H1 (cell line): ENCODE measurements at regions not wholly inside any gene's neighbourhood (a gene's known extent, or its start where the extent isn't known, plus 50 kb on each side); places are given as distances from the start of the nearest gene placed in this dataset.

ENCODE experiments used
- CTCF ChIA-PET: fragments of 300-600 bp; sonication (Branson Sonifier 250); formaldehyde crosslinking; loops from one replicate; lab custom pipeline; 2021; ENCODE audit not compliant: partially characterized antibody; lab: Charles Lee
- POLR2A ChIA-PET: fragments of 300-600 bp; sonication (Branson Sonifier 250); formaldehyde crosslinking; loops from one replicate; lab custom pipeline; 2021; ENCODE audit warnings: inconsistent platforms; ENCODE audit not compliant: partially characterized antibody; lab: Charles Lee
- DNase-seq, 2 experiments: peaks; one replicate each; pipeline versions ENCODE4 v3.0.0 to v3.0.0-alpha.2; 2010 to 2022; ENCODE audit warnings: low spot score in 2 of 2, low read depth in 1 of 2, mixed read lengths in 1 of 2
- FAIRE-seq: peaks from 2 replicates; lab custom pipeline; 2011; peaks lifted over from hg19 to GRCh38; lab: Jason Lieb, UNC
- H2AFZ ChIP-seq: 2 replicates; pipeline ENCODE4 v1.8.1; 2012; ENCODE audit warnings: low read length, inconsistent platforms
- H2AK5ac ChIP-seq: 2 replicates; pipeline ENCODE4 v1.6.1; 2013; ENCODE audit warnings: low read depth, low read length
- H2BK120ac ChIP-seq: replicated peaks from 2 replicates; pipeline ENCODE3; 2013; ENCODE audit warnings: low read depth, low read length, inconsistent platforms
- H2BK12ac ChIP-seq: 2 replicates; pipeline ENCODE4 v1.6.1; 2013; ENCODE audit warnings: low read depth, low read length
- H2BK15ac ChIP-seq: 2 replicates; pipeline ENCODE4 v1.6.1; 2013; ENCODE audit warnings: low read length
- H2BK20ac ChIP-seq: 2 replicates; pipeline ENCODE4 v1.6.1; 2013; ENCODE audit warnings: low read length
- H2BK5ac ChIP-seq: 2 replicates; pipeline ENCODE4 v1.6.1; 2013; ENCODE audit warnings: low read depth, low read length
- H3K14ac ChIP-seq: 2 replicates; pipeline ENCODE4 v1.6.1; 2013; ENCODE audit warnings: inconsistent platforms; ENCODE audit not compliant: insufficient read length
- H3K18ac ChIP-seq: 2 replicates; pipeline ENCODE4 v1.6.1; 2013; ENCODE audit warnings: low read length; ENCODE audit errors: extremely low read depth
- H3K23ac ChIP-seq: 2 replicates; pipeline ENCODE4 v1.6.1; 2013; ENCODE audit warnings: inconsistent platforms; ENCODE audit not compliant: insufficient read length
- H3K23me2 ChIP-seq: 2 replicates; pipeline ENCODE4 v1.6.1; 2013; ENCODE audit warnings: low read depth, low read length
- H3K27ac ChIP-seq: 2 replicates; pipeline ENCODE4 v1.6.1; 2011; ENCODE audit warnings: low read depth, low read length, inconsistent platforms
- H3K27me3 ChIP-seq, 4 experiments: replicated peaks in 1 of 4; 1 replicate in 1 of 4; 2 replicates in 3 of 4; pipeline versions ENCODE4 v1.6.1 to v1.8.1; 2011 to 2013; ENCODE audit warnings: low read length in 3 of 4, mild to moderate bottlenecking in 3 of 4, inconsistent platforms in 2 of 4, mixed read lengths in 2 of 4, moderate library complexity in 1 of 4; ENCODE audit not compliant: control insufficient read depth in 3 of 4, insufficient read depth in 3 of 4; ENCODE audit errors: extremely low read depth in 1 of 4
- H3K36me3 ChIP-seq, 4 experiments: 2 replicates each; pipeline versions ENCODE4 v1.6.1 to v1.8.1; 2011 to 2013; ENCODE audit warnings: mild to moderate bottlenecking in 4 of 4, low read length in 3 of 4, moderate library complexity in 2 of 4, control low read depth in 1 of 4, inconsistent platforms in 1 of 4; ENCODE audit not compliant: insufficient read depth in 4 of 4, control insufficient read depth in 2 of 4
- H3K4ac ChIP-seq: replicated peaks from 2 replicates; pipeline ENCODE3; 2013; ENCODE audit warnings: low read length, low read depth, mixed read lengths, inconsistent platforms; ENCODE audit not compliant: insufficient read length
- H3K4me1 ChIP-seq, 4 experiments: replicated peaks in 1 of 4; 1 replicate in 1 of 4; 2 replicates in 3 of 4; pipeline versions ENCODE4 v1.6.1 to v1.8.1; 2011 to 2013; ENCODE audit warnings: low read length in 3 of 4, inconsistent platforms in 2 of 4, mixed read lengths in 1 of 4; ENCODE audit not compliant: insufficient read depth in 4 of 4, control insufficient read depth in 3 of 4
- H3K4me2 ChIP-seq, 2 experiments: 2 replicates each; pipeline versions ENCODE4 v1.6.1 to v1.8.1; 2011 to 2013; ENCODE audit warnings: low read depth in 2 of 2, low read length in 2 of 2, control low read depth in 1 of 2, inconsistent platforms in 1 of 2, mild to moderate bottlenecking in 1 of 2; ENCODE audit not compliant: insufficient read depth in 1 of 2
- H3K4me3 ChIP-seq, 4 experiments: fragments of 200-600, 300-600 bp in 1 of 4; sonication (generic), shearing (Covaris generic), sonication (Bioruptor Twin) in 1 of 4; 2 replicates each; pipeline versions ENCODE4 v1.5.1 to v1.8.1; 2011 to 2016; ENCODE audit warnings: low read length in 4 of 4, low read depth in 3 of 4, control low read depth in 2 of 4, inconsistent platforms in 2 of 4, mild to moderate bottlenecking in 2 of 4, mixed read lengths in 1 of 4, moderate library complexity in 1 of 4; ENCODE audit not compliant: insufficient read depth in 2 of 4; ENCODE audit errors: extremely low read depth in 1 of 4
- H3K56ac ChIP-seq: replicated peaks from 2 replicates; pipeline ENCODE3; 2013; ENCODE audit warnings: low read depth, mild to moderate bottlenecking, mixed read lengths, low read length, inconsistent platforms; ENCODE audit not compliant: insufficient read length
- H3K79me1 ChIP-seq: 2 replicates; pipeline ENCODE4 v1.6.1; 2013; ENCODE audit warnings: low read depth, low read length, control low read depth
- H3K79me2 ChIP-seq, 2 experiments: 2 replicates each; pipeline versions ENCODE4 v1.6.1 to v1.8.1; 2012 to 2013; ENCODE audit warnings: low read length in 2 of 2, mild to moderate bottlenecking in 2 of 2, inconsistent platforms in 1 of 2; ENCODE audit not compliant: insufficient read depth in 2 of 2, control insufficient read depth in 1 of 2
- H3K9ac ChIP-seq, 4 experiments: replicated peaks in 1 of 4; 1 replicate in 1 of 4; 2 replicates in 3 of 4; pipeline versions ENCODE4 v1.6.1 to v1.8.1; 2011 to 2013; ENCODE audit warnings: low read depth in 3 of 4, low read length in 3 of 4, control low read depth in 2 of 4, mild to moderate bottlenecking in 2 of 4, moderate library complexity in 2 of 4, inconsistent platforms in 1 of 4; ENCODE audit errors: extremely low read depth in 1 of 4
- H3K9me3 ChIP-seq, 2 experiments: 2 replicates each; pipeline versions ENCODE4 v1.6.1 to v1.8.1; 2012 to 2013; ENCODE audit warnings: mild to moderate bottlenecking in 2 of 2, moderate library complexity in 2 of 2, control low read depth in 1 of 2, inconsistent platforms in 1 of 2, low read depth in 1 of 2, low read length in 1 of 2, mixed read lengths in 1 of 2; ENCODE audit not compliant: insufficient read depth in 2 of 2
- H4K20me1 ChIP-seq, 2 experiments: replicated peaks in 1 of 2; 2 replicates each; pipeline versions ENCODE3 to v1.8.1; 2011 to 2013; ENCODE audit warnings: inconsistent platforms in 2 of 2, low read length in 2 of 2, mild to moderate bottlenecking in 1 of 2; ENCODE audit not compliant: insufficient read depth in 2 of 2, control insufficient read depth in 1 of 2
- H4K5ac ChIP-seq: 2 replicates; pipeline ENCODE4 v1.6.1; 2013; ENCODE audit warnings: low read length, low read depth, mixed read lengths, inconsistent platforms; ENCODE audit not compliant: insufficient read length
- H4K8ac ChIP-seq: 2 replicates; pipeline ENCODE4 v1.8.0; 2013; ENCODE audit warnings: mild to moderate bottlenecking, moderate library complexity, low read length, inconsistent platforms; ENCODE audit not compliant: insufficient read depth; ENCODE audit errors: extremely low read depth
- H4K91ac ChIP-seq: replicated peaks from 2 replicates; pipeline ENCODE3; 2013; ENCODE audit warnings: low read length, mixed read lengths, inconsistent platforms; ENCODE audit not compliant: insufficient read length
- ASH2L ChIP-seq: fragments of 200-600, 300-600 bp; sonication (generic); IDR thresholded peaks from one replicate; pipeline ENCODE4 v1.7.1; 2017; ENCODE audit warnings: low read length
- BACH1 ChIP-seq: IDR thresholded peaks from 2 replicates; pipeline ENCODE4 v1.6.1; 2012; ENCODE audit warnings: low read length, improper control_type of control experiment
- BCL11A ChIP-seq, 2 experiments: IDR thresholded peaks; one replicate each; pipeline ENCODE4 v1.6.1; 2011; ENCODE audit warnings: low read depth in 2 of 2, low read length in 2 of 2, mild to moderate bottlenecking in 2 of 2
- CBX8 ChIP-seq: fragments of 300-800, 300-1000 bp; sonication (generic); IDR thresholded peaks from 2 replicates; pipeline ENCODE4 v1.7.1; 2016; ENCODE audit warnings: low read depth, low read length, borderline replicate concordance
- CHD1 ChIP-seq: IDR thresholded peaks from 2 replicates; pipeline ENCODE4 v1.6.1; 2012; ENCODE audit warnings: low read depth, low read length, improper control_type of control experiment
- CHD2 ChIP-seq: IDR thresholded peaks from 2 replicates; pipeline ENCODE4 v1.6.1; 2012; ENCODE audit warnings: low read length, improper control_type of control experiment
- CTCF ChIP-seq, 3 experiments: IDR thresholded peaks; 1 replicate in 2 of 3; 2 replicates in 1 of 3; pipeline versions ENCODE4 v1.5.1 to v1.6.1; 2011; ENCODE audit warnings: low read length in 3 of 3, mild to moderate bottlenecking in 3 of 3, inconsistent platforms in 2 of 3, low read depth in 1 of 3, moderate library complexity in 1 of 3; ENCODE audit not compliant: insufficient read depth in 1 of 3; ENCODE audit errors: control extremely low read depth in 1 of 3
- GTF2F1 ChIP-seq: IDR thresholded peaks from 2 replicates; pipeline ENCODE4 v1.6.1; 2012; ENCODE audit warnings: low read depth, low read length, improper control_type of control experiment, borderline replicate concordance
- SIX5 ChIP-seq: IDR thresholded peaks from 2 replicates; pipeline ENCODE4 v1.6.1; 2011; ENCODE audit warnings: mild to moderate bottlenecking, low read depth, low read length
- SP4 ChIP-seq: IDR thresholded peaks from 2 replicates; pipeline ENCODE4 v1.6.1; 2012; ENCODE audit warnings: low read length, inconsistent platforms
- SUZ12 ChIP-seq: fragments of 200-600 bp; sonication (generic); IDR thresholded peaks from 2 replicates; pipeline ENCODE4 v1.6.1; 2012; ENCODE audit warnings: mild to moderate bottlenecking, inconsistent platforms, low read length, moderate library complexity, mixed read lengths
- TCF12 ChIP-seq: IDR thresholded peaks from 2 replicates; pipeline ENCODE4 v1.6.1; 2011; ENCODE audit warnings: low read depth, mild to moderate bottlenecking, low read length
- WGBS, 2 experiments: shearing (Covaris generic) in 1 of 2; methylation state at CpG; one replicate each; pipeline versions ENCODE4 v1.1.6 to v1.1.7; 2013 to 2015; ENCODE audit warnings: low lambda C conversion rate in 2 of 2, mixed read lengths in 2 of 2, inconsistent platforms in 1 of 2, low coverage in 1 of 2, missing lambda C conversion rate in 1 of 2; ENCODE audit not compliant: insufficient replicate concordance in 2 of 2, insufficient coverage in 1 of 2, insufficient read length in 1 of 2; ENCODE audit errors: extremely low coverage in 1 of 2, missing lambda C conversion rate in 1 of 2; 5-methylcytosine and 5-hydroxymethylcytosine counted together

GRCh38 chr2:234355808-234356365 lies 141.0 kb downstream of the ARL4C start:
- Histone ChIP-seq H4K91ac (no peak overlapping the region), H3K4me1 (peaks cover 0 to 4% (median 2%) of the 10 kb centered on the region in 4 experiments; a peak in 3 of 7 replicates), H3K79me1 (no peaks in the 10 kb centered on the region), H4K20me1 (no peaks in the 10 kb centered on the region), H3K27ac (no peak overlapping the region), H2BK5ac (no peak overlapping the region), H3K4me3 (no peak overlapping the region), H2BK20ac (no peak overlapping the region), H3K79me2 (no peaks in the 10 kb centered on the region), H2BK120ac (no peak overlapping the region), H3K36me3 (no peaks in the 10 kb centered on the region), H2BK12ac (no peak overlapping the region), H2AFZ (no peak overlapping the region), H3K27me3 (no peaks in the 10 kb centered on the region; a peak in 1 of 7 replicates), H3K18ac (no peak overlapping the region), H3K56ac (no peak overlapping the region), H3K14ac (no peak overlapping the region), H3K4ac (no peak overlapping the region), H3K23ac (no peak overlapping the region), H3K4me2 (no peak overlapping the region), H3K23me2 (no peaks in the 10 kb centered on the region), H4K5ac (no peak overlapping the region), H2BK15ac (no peak overlapping the region), H2AK5ac (no peak overlapping the region), H3K9me3 (peaks cover 2 to 6% of the 10 kb centered on the region in 2 experiments; a peak in 1 of 4 replicates), H3K9ac (no peak overlapping the region), H4K8ac (no peak overlapping the region)
- 77% methylated on average over 6 of the region's 6 CpGs; no CpG with 5 or more reads in 1 of the 2 experiments for WGBS, 2 experiments
- CTCF ChIA-PET: interaction anchor here (0.7 kb wide), 2 partner anchors 9 to 187 kb away, joined by 3 read pairs; no protein-coding TSS in a partner anchor
- DNase-seq (no peak), FAIRE-seq (no peak)
- POLR2A ChIA-PET: no interaction called here
- TF ChIP-seq BACH1 (no peak), TCF12 (no peak), BCL11A (IDR thresholded peaks at IDR 0.05; ENCODE audit: low read depth in 2 of 2, low read length in 2 of 2) (no peak), CHD2 (no peak), SUZ12 (no peak), GTF2F1 (no peak), CBX8 (no peak), SP4 (no peak), CHD1 (no peak), CTCF (IDR thresholded peaks at IDR 0.05; ENCODE audit: control extremely low read depth in 1 of 3, insufficient read depth in 1 of 3, low read depth in 1 of 3, low read length in 3 of 3) (no peak), SIX5 (no peak), ASH2L (no peak)
